Spleen (tissue), 11 donors: ENCODE measurements at regions not wholly inside any gene's neighbourhood (a gene's known extent, or its start where the extent isn't known, plus 50 kb on each side); places are given as distances from the start of the nearest gene placed in this dataset.

Experiments used
- DNase-seq: peaks from one replicate; pipeline ENCODE4 v3.0.0-alpha.2; 2020
- H3K27ac ChIP-seq, 8 donors: fragments of 200-600 bp; sonication (generic) in 7 of 8; 1 replicate in 4 of 8; 2 replicates in 4 of 8; pipeline versions ENCODE4 v1.5.0 to v1.8.0; 2016 to 2021; ENCODE audit warnings: inconsistent platforms in 4 of 8, mild to moderate bottlenecking in 4 of 8, moderate library complexity in 1 of 8
- H3K27me3 ChIP-seq, 7 donors: fragments of 200-600 bp; sonication (generic) in 6 of 7; replicated peaks in 1 of 7; 1 replicate in 4 of 7; 2 replicates in 3 of 7; pipeline versions ENCODE4 v1.5.0 to v1.8.0; 2016 to 2021; ENCODE audit warnings: inconsistent platforms in 3 of 7, mild to moderate bottlenecking in 1 of 7
- H3K36me3 ChIP-seq, 6 donors: fragments of 200-600 bp; sonication (generic) in 5 of 6; 1 replicate in 4 of 6; 2 replicates in 2 of 6; pipeline versions ENCODE4 v1.5.0 to v1.8.0; 2016 to 2021; ENCODE audit warnings: inconsistent platforms in 2 of 6
- H3K4me1 ChIP-seq, 6 donors: fragments of 200-600 bp; sonication (generic) in 5 of 6; 1 replicate in 3 of 6; 2 replicates in 3 of 6; pipeline versions ENCODE4 v1.5.0 to v1.8.0; 2016 to 2021; ENCODE audit warnings: inconsistent platforms in 3 of 6
- H3K4me3 ChIP-seq, 8 donors: fragments of 200-600 bp; sonication (generic) in 7 of 8; 1 replicate in 4 of 8; 2 replicates in 4 of 8; pipeline versions ENCODE4 v1.5.0 to v1.8.0; 2016 to 2021; ENCODE audit warnings: inconsistent platforms in 4 of 8, mild to moderate bottlenecking in 4 of 8, moderate library complexity in 2 of 8
- H3K9me3 ChIP-seq, 8 donors: fragments of 200-600 bp; sonication (generic) in 7 of 8; 1 replicate in 4 of 8; 2 replicates in 4 of 8; pipeline versions ENCODE4 v1.5.0 to v1.8.0; 2016 to 2021; ENCODE audit warnings: inconsistent platforms in 4 of 8
- CTCF ChIP-seq, 11 experiments: fragments of 200-600 bp in 7 of 11; fragments of 450-650 bp in 4 of 11; sonication (generic) in 4 of 11; IDR thresholded peaks in 8 of 11; conservative IDR thresholded peaks in 3 of 11; 1 replicate in 7 of 11; 2 replicates in 4 of 11; pipeline versions ENCODE4 v1.4.0 to v1.8.0; 2016 to 2021; ENCODE audit warnings: antibody characterized with exemption in 11 of 11, inconsistent platforms in 4 of 11, mild to moderate bottlenecking in 1 of 11
- POLR2A ChIP-seq, 3 donors: fragments of 450-650 bp; IDR thresholded peaks; one replicate each; pipeline ENCODE4 v1.5.1; 2017; ENCODE audit warnings: antibody characterized with exemption in 3 of 3, mild to moderate bottlenecking in 1 of 3
- POLR2AphosphoS5 ChIP-seq, 3 donors: sonication (generic); formaldehyde crosslinking; IDR thresholded peaks; one replicate each; pipeline ENCODE4 v1.5.1; 2017; ENCODE audit warnings: antibody characterized with exemption in 3 of 3
- WGBS, 5 donors: extraction: QIAGEN DNeasy Blood & Tissue Kit in 3 of 5; methylation state at CpG; one replicate each; pipeline versions ENCODE4 v1.1.5 to v1.1.7; 2013 to 2018; 5-methylcytosine and 5-hydroxymethylcytosine counted together
- intact Hi-C: fragments of 100-400 bp; cut with DNase I; formaldehyde crosslinking; loops from one replicate; pipeline ENCODE4 v1.15.0; 2023; ENCODE audit warnings: low total_unique reads
- donor health status: healthy with polysubstance abuse.
- donor health status: DM: no; HTN: no; CAD: no; lungs with moderate emphysema.
- donor health status: DM: no; HTN: no; CAD: no.
- donor health status: Bipolar disorder and iron deficiency.
- donor health status: healthy.
- donor health status: DM: no; HTN: no; CAD: no.
- donor health status: DM: yes; HTN: yes; CAD: no.

- no peak for DNase-seq
- 76 to 87% (median 83%) methylated on average over 6 of the region's 6 CpGs for WGBS, 5 donors
- no peaks in the 10 kb centered on the region for H3K4me1 ChIP-seq
- no peaks in the 10 kb centered on the region for H3K27me3 ChIP-seq
- TF ChIP-seq CTCF (IDR thresholded peaks at IDR 0.05 in 8 of 11, conservative IDR thresholded peaks at IDR 0.05 in 3 of 11) (no peak), POLR2A (IDR thresholded peaks at IDR 0.05) (no peak), POLR2AphosphoS5 (IDR thresholded peaks at IDR 0.05) (no peak)
- H3K27ac ChIP-seq, result no peak overlapping the region
- peaks cover 0 to 4% (median 0%) of the 10 kb centered on the region in 8 donors for H3K9me3 ChIP-seq
- H3K36me3 ChIP-seq, result no peaks in the 10 kb centered on the region
- intact Hi-C loops, result no loop called here
- H3K4me3 ChIP-seq, result no peak overlapping the region
Observed at GRCh38 chr14:86310148-86310547, 780.2 kb downstream of the FLRT2 start.

GRCh38 chr14:86305058-86305457 lies 775.1 kb downstream of the FLRT2 start:
- Histone ChIP-seq H3K4me1 (no peaks in the 10 kb centered on the region), H3K4me3 (no peak overlapping the region), H3K36me3 (no peaks in the 10 kb centered on the region), H3K27me3 (no peaks in the 10 kb centered on the region), H3K9me3 (peaks cover 0 to 4% (median 0%) of the 10 kb centered on the region in 8 donors), H3K27ac (no peak overlapping the region)
- WGBS, 5 donors, result 77 to 89% (median 82%) methylated on average over 2 of the region's 2 CpGs
- no peak for DNase-seq
- intact Hi-C loops, result no loop called here
- no peak for TF ChIP-seq POLR2AphosphoS5 (IDR thresholded peaks at IDR 0.05)
- TF ChIP-seq CTCF (IDR thresholded peaks at IDR 0.05 in 8 of 11, conservative IDR thresholded peaks at IDR 0.05 in 3 of 11), result no peak
- TF ChIP-seq POLR2A (IDR thresholded peaks at IDR 0.05), result no peak

GRCh38 chr14:86299994-86300393 lies 770.0 kb downstream of the FLRT2 start:
- no peak overlapping the region for H3K27ac ChIP-seq
- no peak for DNase-seq
- TF ChIP-seq POLR2AphosphoS5 (IDR thresholded peaks at IDR 0.05) (no peak), CTCF (IDR thresholded peaks at IDR 0.05 in 8 of 11, conservative IDR thresholded peaks at IDR 0.05 in 3 of 11) (no peak), POLR2A (IDR thresholded peaks at IDR 0.05) (no peak)
- intact Hi-C loops, result no loop called here
- H3K9me3 ChIP-seq, result peaks cover 0 to 5% (median 0%) of the 10 kb centered on the region in 8 donors
- no peaks in the 10 kb centered on the region for H3K27me3 ChIP-seq
- H3K4me1 ChIP-seq, result no peaks in the 10 kb centered on the region
- no peak overlapping the region for H3K4me3 ChIP-seq
- no peaks in the 10 kb centered on the region for H3K36me3 ChIP-seq
- 77 to 87% (median 81%) methylated on average over 3 of the region's 3 CpGs for WGBS, 5 donors

- WGBS, 5 donors, result 65 to 78% (median 67%) methylated on average over 1 of the region's 1 CpG
- no peaks in the 10 kb centered on the region for H3K4me1 ChIP-seq
- TF ChIP-seq POLR2A (IDR thresholded peaks at IDR 0.05), result no peak
- TF ChIP-seq CTCF (IDR thresholded peaks at IDR 0.05 in 8 of 11, conservative IDR thresholded peaks at IDR 0.05 in 3 of 11), result no peak
- no peak for TF ChIP-seq POLR2AphosphoS5 (IDR thresholded peaks at IDR 0.05)
- H3K27me3 ChIP-seq, result no peaks in the 10 kb centered on the region
- intact Hi-C loops, result no loop called here
- no peak overlapping the region for H3K27ac ChIP-seq
- H3K9me3 ChIP-seq, result peaks cover 0 to 8% (median 0%) of the 10 kb centered on the region in 8 donors
- no peaks in the 10 kb centered on the region for H3K36me3 ChIP-seq
- no peak for DNase-seq
- no peak overlapping the region for H3K4me3 ChIP-seq
Observed at GRCh38 chr14:86296173-86296572, 766.2 kb downstream of the FLRT2 start.
